ENCODE measurements at regions not wholly inside any gene's neighbourhood (a gene's known extent, or its start where the extent isn't known, plus 50 kb on each side); places are given as distances from the start of the nearest gene placed in this dataset.

DNA sequence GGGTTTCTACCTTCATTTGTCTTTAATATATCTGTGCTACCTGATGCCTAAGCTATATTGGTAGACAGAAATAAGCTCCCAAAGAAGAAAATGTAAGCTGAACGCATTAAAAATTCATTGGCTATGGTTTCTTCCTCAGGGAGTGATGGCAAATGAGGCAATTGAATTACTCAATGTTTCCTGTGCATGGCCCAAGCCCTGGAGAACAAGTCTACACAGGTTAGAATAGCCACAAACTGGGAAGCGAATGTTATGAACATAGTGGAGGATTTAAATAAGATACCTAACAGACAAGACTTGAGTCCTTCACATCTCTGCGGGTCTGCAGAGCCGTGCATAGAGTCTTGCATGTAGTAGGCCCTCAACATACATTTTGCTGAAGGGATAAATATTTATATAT is 350.3 kb downstream of the RWDD3 start:
- TF ChIP-seq, protein P1, sequence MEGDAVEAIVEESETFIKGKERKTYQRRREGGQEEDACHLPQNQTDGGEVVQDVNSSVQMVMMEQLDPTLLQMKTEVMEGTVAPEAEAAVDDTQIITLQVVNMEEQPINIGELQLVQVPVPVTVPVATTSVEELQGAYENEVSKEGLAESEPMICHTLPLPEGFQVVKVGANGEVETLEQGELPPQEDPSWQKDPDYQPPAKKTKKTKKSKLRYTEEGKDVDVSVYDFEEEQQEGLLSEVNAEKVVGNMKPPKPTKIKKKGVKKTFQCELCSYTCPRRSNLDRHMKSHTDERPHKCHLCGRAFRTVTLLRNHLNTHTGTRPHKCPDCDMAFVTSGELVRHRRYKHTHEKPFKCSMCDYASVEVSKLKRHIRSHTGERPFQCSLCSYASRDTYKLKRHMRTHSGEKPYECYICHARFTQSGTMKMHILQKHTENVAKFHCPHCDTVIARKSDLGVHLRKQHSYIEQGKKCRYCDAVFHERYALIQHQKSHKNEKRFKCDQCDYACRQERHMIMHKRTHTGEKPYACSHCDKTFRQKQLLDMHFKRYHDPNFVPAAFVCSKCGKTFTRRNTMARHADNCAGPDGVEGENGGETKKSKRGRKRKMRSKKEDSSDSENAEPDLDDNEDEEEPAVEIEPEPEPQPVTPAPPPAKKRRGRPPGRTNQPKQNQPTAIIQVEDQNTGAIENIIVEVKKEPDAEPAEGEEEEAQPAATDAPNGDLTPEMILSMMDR (IDR thresholded peaks at IDR 0.05): no peak
- TF ChIP-seq POLR2A (IDR thresholded peaks at IDR 0.05): no peak
